ENCODE measurements at regions not wholly inside any gene's neighbourhood (a gene's known extent, or its start where the extent isn't known, plus 50 kb on each side); places are given as distances from the start of the nearest gene placed in this dataset.

GRCh38 chr18:76589316-76589715 lies 94.3 kb upstream of the ZNF516 start:
- peak overlapping the region; percentile 96 for H2AFZ ChIP-seq (ENCODE audit: low read length)
- H2AK5ac ChIP-seq (ENCODE audit: low read depth, low read length), result no peak overlapping the region
- no peak overlapping the region for H2BK12ac ChIP-seq (ENCODE audit: low read depth, low read length)
- H3K56ac ChIP-seq (replicated peaks; ENCODE audit: insufficient read length, low read depth, low read length), result no peak overlapping the region
- no peak overlapping the region for H2BK15ac ChIP-seq (ENCODE audit: low read length)
- FAIRE-seq (no peak), DNase-seq (ENCODE audit: low read depth in 1 of 2, low spot score in 2 of 2) (no peak)
- H3K14ac ChIP-seq (ENCODE audit: insufficient read length), result no peak overlapping the region
- H3K18ac ChIP-seq (ENCODE audit: extremely low read depth, low read length), result no peak overlapping the region
- no peak overlapping the region for H3K9ac ChIP-seq (replicated peaks in 1 of 4; ENCODE audit: extremely low read depth in 1 of 4, low read depth in 3 of 4, low read length in 3 of 4)
- H3K9me3 ChIP-seq (ENCODE audit: insufficient read depth in 2 of 2, low read depth in 1 of 2, low read length in 1 of 2), result peaks cover 0 to 3% of the 10 kb centered on the region in 2 experiments; a peak in 2 of 4 replicates
- H3K27me3 ChIP-seq (replicated peaks in 1 of 4; ENCODE audit: control insufficient read depth in 3 of 4, extremely low read depth in 1 of 4, insufficient read depth in 3 of 4, low read length in 3 of 4), result no peaks in the 10 kb centered on the region
- H3K4ac ChIP-seq (replicated peaks; ENCODE audit: insufficient read length, low read depth, low read length), result no peak overlapping the region
- H3K27ac ChIP-seq (ENCODE audit: low read depth, low read length), result no peak overlapping the region
- no peak overlapping the region for H4K8ac ChIP-seq (ENCODE audit: extremely low read depth, insufficient read depth, low read length)
- H3K23me2 ChIP-seq (ENCODE audit: low read depth, low read length), result no peaks in the 10 kb centered on the region
- no peaks in the 10 kb centered on the region for H4K20me1 ChIP-seq (replicated peaks in 1 of 2; ENCODE audit: control insufficient read depth in 1 of 2, insufficient read depth in 2 of 2, low read length in 2 of 2)
- no peak overlapping the region for H2BK120ac ChIP-seq (replicated peaks; ENCODE audit: low read depth, low read length)
- CTCF ChIA-PET (ENCODE audit: partially characterized antibody), result interaction anchor here (0.6 to 1.7 kb wide), 4 partner anchors 16 to 96 kb away, joined by 3 to 5 read pairs (median 3); no protein-coding TSS in a partner anchor
- H3K23ac ChIP-seq (ENCODE audit: insufficient read length), result no peak overlapping the region
- H2BK5ac ChIP-seq (ENCODE audit: low read depth, low read length), result no peak overlapping the region
- no peak for TF ChIP-seq JUN (IDR thresholded peaks at IDR 0.05; ENCODE audit: low read depth, low read length)
- H3K36me3 ChIP-seq (ENCODE audit: control insufficient read depth in 2 of 4, insufficient read depth in 4 of 4, low read length in 3 of 4), result no peaks in the 10 kb centered on the region
- H4K91ac ChIP-seq (replicated peaks; ENCODE audit: insufficient read length, low read length), result no peak overlapping the region
- H3K4me2 ChIP-seq (ENCODE audit: insufficient read depth in 1 of 2, low read depth in 2 of 2, low read length in 2 of 2), result peak overlapping the region; percentile 56 to 79; a peak in 1 of 4 replicates
- H4K5ac ChIP-seq (ENCODE audit: insufficient read length, low read depth, low read length), result no peak overlapping the region
- POLR2A ChIA-PET (ENCODE audit: partially characterized antibody), result interaction anchor here (1.2 to 1.6 kb wide), 2 partner anchors 10 to 40 kb away, joined by 3 read pairs; no protein-coding TSS in a partner anchor
- 67% methylated on average over 1 of the region's 1 CpG; no CpG with 5 or more reads in 1 of the 2 experiments for WGBS, 2 experiments (ENCODE audit: extremely low coverage in 1 of 2, insufficient coverage in 1 of 2, insufficient read length in 1 of 2, insufficient replicate concordance in 2 of 2, low coverage in 1 of 2, low lambda C conversion rate in 2 of 2, missing lambda C conversion rate in 1 of 2)
- H3K4me3 ChIP-seq (ENCODE audit: extremely low read depth in 1 of 4, insufficient read depth in 2 of 4, low read depth in 3 of 4, low read length in 4 of 4), result peak overlapping the region in 1 of 4 experiments; percentile 31; a peak in 1 of 8 replicates
- H2BK20ac ChIP-seq (ENCODE audit: low read length), result no peak overlapping the region
- no peaks in the 10 kb centered on the region for H3K79me1 ChIP-seq (ENCODE audit: low read depth, low read length)
- H3K79me2 ChIP-seq (ENCODE audit: control insufficient read depth in 1 of 2, insufficient read depth in 2 of 2, low read length in 2 of 2), result no peaks in the 10 kb centered on the region; a peak in 1 of 4 replicates
- peaks cover 3 to 13% (median 9%) of the 10 kb centered on the region in 4 experiments; a peak in 6 of 7 replicates for H3K4me1 ChIP-seq (replicated peaks in 1 of 4; ENCODE audit: control insufficient read depth in 3 of 4, insufficient read depth in 4 of 4, low read length in 3 of 4)

Data from H1 (cell line).